ENCODE measurements at regions not wholly inside any gene's neighbourhood (a gene's known extent, or its start where the extent isn't known, plus 50 kb on each side); places are given as distances from the start of the nearest gene placed in this dataset.

DNA sequence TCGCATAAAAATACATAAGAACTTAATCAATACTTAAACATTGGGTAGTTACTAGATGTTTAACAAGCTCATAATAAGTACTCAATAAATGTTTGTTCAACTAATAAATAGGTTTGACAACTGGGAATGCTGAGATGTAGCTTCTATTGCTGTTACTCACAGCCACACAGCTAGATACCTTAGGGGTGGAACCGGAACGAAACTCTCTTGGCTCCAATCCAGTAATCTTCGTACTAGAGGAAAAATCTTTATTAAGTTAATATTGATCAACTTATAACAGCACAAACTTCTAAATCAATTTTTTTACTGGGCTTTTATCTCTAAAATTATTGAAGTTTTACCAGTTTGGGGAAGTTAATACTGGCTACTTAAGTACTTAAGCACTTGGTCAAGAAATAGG lies 247.8 kb downstream of the PAX3 start:
- TF ChIP-seq, protein P1, sequence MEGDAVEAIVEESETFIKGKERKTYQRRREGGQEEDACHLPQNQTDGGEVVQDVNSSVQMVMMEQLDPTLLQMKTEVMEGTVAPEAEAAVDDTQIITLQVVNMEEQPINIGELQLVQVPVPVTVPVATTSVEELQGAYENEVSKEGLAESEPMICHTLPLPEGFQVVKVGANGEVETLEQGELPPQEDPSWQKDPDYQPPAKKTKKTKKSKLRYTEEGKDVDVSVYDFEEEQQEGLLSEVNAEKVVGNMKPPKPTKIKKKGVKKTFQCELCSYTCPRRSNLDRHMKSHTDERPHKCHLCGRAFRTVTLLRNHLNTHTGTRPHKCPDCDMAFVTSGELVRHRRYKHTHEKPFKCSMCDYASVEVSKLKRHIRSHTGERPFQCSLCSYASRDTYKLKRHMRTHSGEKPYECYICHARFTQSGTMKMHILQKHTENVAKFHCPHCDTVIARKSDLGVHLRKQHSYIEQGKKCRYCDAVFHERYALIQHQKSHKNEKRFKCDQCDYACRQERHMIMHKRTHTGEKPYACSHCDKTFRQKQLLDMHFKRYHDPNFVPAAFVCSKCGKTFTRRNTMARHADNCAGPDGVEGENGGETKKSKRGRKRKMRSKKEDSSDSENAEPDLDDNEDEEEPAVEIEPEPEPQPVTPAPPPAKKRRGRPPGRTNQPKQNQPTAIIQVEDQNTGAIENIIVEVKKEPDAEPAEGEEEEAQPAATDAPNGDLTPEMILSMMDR (IDR thresholded peaks at IDR 0.05) = no peak
- TF ChIP-seq POLR2A (IDR thresholded peaks at IDR 0.05) (no peak), POLR2AphosphoS5 (IDR thresholded peaks at IDR 0.05; ENCODE audit: insufficient read depth in 1 of 2, low read depth in 1 of 2) (no peak)

Measured in vagina (tissue), 2 donors.